HCT116 (cell line): ENCODE measurements at regions not wholly inside any gene's neighbourhood (a gene's known extent, or its start where the extent isn't known, plus 50 kb on each side); places are given as distances from the start of the nearest gene placed in this dataset.

ENCODE experiments used
- ATAC-seq: fragments of 200-7000 bp; cut with Tn5 transposase; 2 replicates; pipeline ENCODE4 v1.9.1; 2020; ENCODE audit warnings: mild to moderate bottlenecking, moderate library complexity
- BruUV-seq: library from RNA; stranded (reverse); fragments of 400-500 nt; replicated peaks from 2 replicates; lab custom pipeline; 2021; lab: Mats Ljungman, UMichigan
- CTCF ChIA-PET: fragments of 300-600 bp; sonication (Branson Sonifier 250); formaldehyde crosslinking; loops from one replicate; lab custom pipeline; 2021; ENCODE audit warnings: antibody characterized with exemption; lab: Charles Lee
- POLR2A ChIA-PET: fragments of 300-600, 350-600 bp; sonication (Branson Sonifier 250); formaldehyde crosslinking; loops from one replicate; lab custom pipeline; 2021; ENCODE audit warnings: antibody characterized with exemption; lab: Charles Lee
- RAD21 ChIA-PET, 2 experiments: fragments of 300-600 bp; sonication (Branson Sonifier 250); formaldehyde crosslinking; loops; one replicate each; lab custom pipeline; 2023; ENCODE audit warnings: low total read pairs in 2 of 2; ENCODE audit not compliant: uncharacterized antibody in 2 of 2, unreplicated experiment in 2 of 2, low non-redundant PET in 1 of 2; lab: Charles Lee
- DNase-seq: peaks from one replicate; pipeline ENCODE4 v3.0.0-alpha.2; 2010; ENCODE audit warnings: low read depth, low spot score
- H2AFZ ChIP-seq: fragments of 200-600 bp; shearing (Covaris generic), sonication (generic); 2 replicates; pipeline ENCODE4 v1.6.1; 2017; ENCODE audit warnings: low read depth, mixed run types, mixed read lengths, antibody characterized with exemption, low read length; ENCODE audit not compliant: poor library complexity, severe bottlenecking
- H3K27ac ChIP-seq: 2 replicates; pipeline ENCODE4 v1.5.1; 2012; ENCODE audit warnings: low read depth, low read length
- H3K27me3 ChIP-seq: fragments of 200-600 bp; sonication (generic); 2 replicates; pipeline ENCODE4 v1.6.1; 2016; ENCODE audit warnings: mixed run types, low read length, mixed read lengths; ENCODE audit not compliant: insufficient read depth
- H3K36me3 ChIP-seq, 2 experiments: fragments of 200-500 bp in 1 of 2; fragments of 200-600 bp in 1 of 2; sonication (Bioruptor generic) in 1 of 2; sonication (generic) in 1 of 2; 2 replicates each; pipeline versions ENCODE4 v1.5.1 to v1.6.1; 2014 to 2016; ENCODE audit warnings: low read length in 2 of 2, inconsistent platforms in 1 of 2, mixed read lengths in 1 of 2, mixed run types in 1 of 2; ENCODE audit not compliant: insufficient read depth in 2 of 2, control insufficient read depth in 1 of 2
- H3K4me1 ChIP-seq, 2 experiments: fragments of 200-600 bp in 1 of 2; sonication (generic) in 1 of 2; 2 replicates each; pipeline versions ENCODE4 v1.5.1 to v1.6.1; 2012 to 2017; ENCODE audit warnings: low read length in 2 of 2, inconsistent platforms in 1 of 2, mild to moderate bottlenecking in 1 of 2, mixed read lengths in 1 of 2, mixed run types in 1 of 2, moderate library complexity in 1 of 2; ENCODE audit not compliant: insufficient read depth in 2 of 2, control insufficient read depth in 1 of 2
- H3K4me2 ChIP-seq: fragments of 200-600 bp; sonication (generic); 2 replicates; pipeline ENCODE4 v1.6.1; 2017; ENCODE audit warnings: mixed run types, low read length, mixed read lengths
- H3K4me3 ChIP-seq, 2 experiments: fragments of 200-600 bp in 1 of 2; sonication (generic) in 1 of 2; replicated peaks in 1 of 2; 2 replicates each; pipeline ENCODE4 v1.5.1; 2011 to 2016; ENCODE audit warnings: low read length in 2 of 2, control low read depth in 1 of 2, low read depth in 1 of 2, mild to moderate bottlenecking in 1 of 2, mixed read lengths in 1 of 2, mixed run types in 1 of 2
- H3K79me2 ChIP-seq: fragments of 200-600 bp; sonication (generic); 2 replicates; pipeline ENCODE4 v1.6.1; 2017; ENCODE audit warnings: mild to moderate bottlenecking, mixed run types, low read length, moderate library complexity, mixed read lengths; ENCODE audit not compliant: insufficient read depth
- H3K9ac ChIP-seq: fragments of 200-600 bp; sonication (generic); 2 replicates; pipeline ENCODE4 v1.6.1; 2016; ENCODE audit warnings: low read length, mixed read lengths
- H3K9me2 ChIP-seq: fragments of 200-600 bp; sonication (generic), shearing (Covaris generic); 2 replicates; pipeline ENCODE4 v1.6.1; 2017; ENCODE audit warnings: mixed run types, mild to moderate bottlenecking, moderate library complexity; ENCODE audit not compliant: insufficient read depth
- H3K9me3 ChIP-seq, 2 experiments: fragments of 200-500 bp in 1 of 2; fragments of 200-600 bp in 1 of 2; sonication (Bioruptor generic) in 1 of 2; sonication (generic) in 1 of 2; 2 replicates each; pipeline ENCODE4 v1.6.1; 2014 to 2017; ENCODE audit warnings: low read length in 2 of 2, mixed read lengths in 2 of 2, inconsistent platforms in 1 of 2, low read depth in 1 of 2, mild to moderate bottlenecking in 1 of 2, mixed run types in 1 of 2, moderate library complexity in 1 of 2; ENCODE audit not compliant: control insufficient read depth in 1 of 2, insufficient read depth in 1 of 2
- H4K20me1 ChIP-seq: fragments of 200-600 bp; sonication (generic), shearing (Covaris generic); 2 replicates; pipeline ENCODE4 v1.6.1; 2017; ENCODE audit warnings: mixed run types, mild to moderate bottlenecking, moderate library complexity; ENCODE audit not compliant: insufficient read depth
- CBX3 ChIP-seq: IDR thresholded peaks from 2 replicates; pipeline ENCODE4 v1.6.1; 2012; ENCODE audit warnings: low read depth
- CEBPB ChIP-seq: IDR thresholded peaks from 2 replicates; pipeline ENCODE4 v1.6.1; 2012; ENCODE audit warnings: low read depth
- EGR1 ChIP-seq: IDR thresholded peaks from 2 replicates; pipeline ENCODE4 v1.6.1; 2012; ENCODE audit warnings: low read depth
- EZH2phosphoT487 ChIP-seq: fragments of 200-600 bp; IDR thresholded peaks from 2 replicates; pipeline ENCODE4 v1.6.1; 2018; ENCODE audit warnings: antibody characterized with exemption, borderline replicate concordance
- FOSL1 ChIP-seq: IDR thresholded peaks from 2 replicates; pipeline ENCODE4 v1.6.1; 2012; ENCODE audit warnings: low read depth
- POLR2A ChIP-seq: IDR thresholded peaks from 2 replicates; pipeline ENCODE4 v1.7.0; 2011; ENCODE audit warnings: borderline replicate concordance; ENCODE audit not compliant: insufficient read depth, insufficient read length; ENCODE audit errors: extremely low read depth
- POLR2AphosphoS5 ChIP-seq: IDR thresholded peaks from 2 replicates; pipeline ENCODE4 v1.6.1; 2011; ENCODE audit warnings: mild to moderate bottlenecking, low read depth, low read length, moderate library complexity
- SP1 ChIP-seq: IDR thresholded peaks from 2 replicates; pipeline ENCODE4 v1.6.1; 2012; ENCODE audit warnings: low read depth
- ZBTB33 ChIP-seq: IDR thresholded peaks from 2 replicates; pipeline ENCODE4 v1.6.1; 2011; ENCODE audit warnings: mild to moderate bottlenecking, low read length, moderate library complexity; ENCODE audit not compliant: insufficient replicate concordance; ENCODE audit errors: extremely low read depth
- ZNF274 ChIP-seq: fragments of 200-500 bp; sonication (Bioruptor generic); IDR thresholded peaks from 2 replicates; pipeline ENCODE4 v1.6.1; 2014; ENCODE audit warnings: mild to moderate bottlenecking, low read depth, low read length, inconsistent platforms
- intact Hi-C: fragments of 100-400 bp; cut with micrococcal nuclease; formaldehyde crosslinking; loops from 2 replicates; pipeline ENCODE4 v1.10.0; 2022
- TF ChIP-seq, protein P1 (sequence below): IDR thresholded peaks from 2 replicates; pipeline ENCODE4 v1.6.1; 2012

DNA sequence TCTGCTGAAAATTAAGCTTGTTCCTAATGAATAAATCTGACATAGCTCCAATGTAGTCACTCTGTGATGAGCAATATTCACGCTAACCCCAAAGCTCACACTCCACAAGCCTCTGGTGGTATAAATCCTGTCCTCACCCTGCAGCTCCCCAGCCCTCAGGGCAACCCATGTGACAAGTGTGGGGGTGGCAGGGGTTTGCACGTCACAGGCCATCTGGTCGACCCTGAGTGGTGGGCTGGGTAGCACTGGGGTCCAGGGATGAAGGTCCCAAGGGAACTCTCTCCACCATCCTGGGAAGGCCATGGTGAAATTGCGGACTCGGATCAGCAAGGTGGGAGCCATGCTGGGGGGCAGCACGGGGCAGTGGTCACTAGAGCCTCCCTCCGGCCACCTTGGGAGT, 100.0 kb upstream of the SOX1 start:
- ChIA-PET CTCF (no interaction called here), RAD21 (no interaction called here), POLR2A (no interaction called here)
- Histone ChIP-seq H3K27ac (no peak overlapping the region), H3K36me3 (no peaks in the 10 kb centered on the region), H3K4me2 (no peak overlapping the region), H2AFZ (no peak overlapping the region), H3K4me1 (no peaks in the 10 kb centered on the region), H3K27me3 (peaks cover 6% of the 10 kb centered on the region), H3K4me3 (no peak overlapping the region), H3K79me2 (no peaks in the 10 kb centered on the region), H3K9me2 (no peaks in the 10 kb centered on the region), H3K9me3 (no peaks in the 10 kb centered on the region), H3K9ac (no peak overlapping the region), H4K20me1 (no peaks in the 10 kb centered on the region)
- TF ChIP-seq, protein P1, sequence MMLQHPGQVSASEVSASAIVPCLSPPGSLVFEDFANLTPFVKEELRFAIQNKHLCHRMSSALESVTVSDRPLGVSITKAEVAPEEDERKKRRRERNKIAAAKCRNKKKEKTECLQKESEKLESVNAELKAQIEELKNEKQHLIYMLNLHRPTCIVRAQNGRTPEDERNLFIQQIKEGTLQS, result no peak
- no peak for TF ChIP-seq POLR2AphosphoS5
- no peak for TF ChIP-seq POLR2A
- TF ChIP-seq ZNF274, result no peak
- no peak for TF ChIP-seq CEBPB
- TF ChIP-seq FOSL1, result no peak
- no peak for TF ChIP-seq EZH2phosphoT487
- TF ChIP-seq CBX3, result no peak
- TF ChIP-seq EGR1, result no peak
- BruUV-seq, result no TSS peak
- no peak for DNase-seq
- ATAC-seq, result no peak
- intact Hi-C loops, result no loop called here

DNA sequence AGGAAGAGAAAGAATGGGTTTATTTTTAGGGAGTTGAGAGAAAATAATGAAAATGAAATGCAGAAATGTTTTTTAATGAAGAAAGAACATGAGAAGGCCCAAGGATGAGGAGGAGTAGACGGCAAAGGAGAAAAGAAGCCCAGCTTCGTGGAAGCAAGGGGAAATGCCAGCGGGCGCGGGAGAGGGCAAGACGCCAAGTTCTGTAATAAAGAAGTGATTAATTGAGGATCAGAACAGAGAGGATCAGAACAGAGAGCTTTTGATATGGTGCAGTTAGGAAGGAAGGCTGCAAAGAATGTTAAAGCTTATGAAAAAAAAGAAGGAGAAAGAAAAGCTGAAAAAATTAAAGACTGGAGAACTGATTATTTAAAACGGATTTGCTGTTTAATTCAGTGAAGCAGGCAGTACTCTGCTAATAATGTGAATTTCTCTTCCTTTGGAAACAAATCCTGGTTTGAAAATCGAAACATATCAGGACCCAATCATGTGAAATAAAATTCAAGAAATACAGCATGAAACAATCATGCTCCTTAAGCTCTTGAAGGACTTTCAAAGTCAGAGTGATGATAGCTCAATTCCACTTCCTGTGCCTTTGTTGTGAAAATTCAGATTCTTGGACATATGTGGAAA, 99.3 kb upstream of the SOX1 start:
- Histone ChIP-seq H3K27me3 (peaks cover 9% of the 10 kb centered on the region), H3K4me3 (no peak overlapping the region)
- intact Hi-C loops, result no loop called here
- TF ChIP-seq ZBTB33, result no peak
- TF ChIP-seq SP1, result no peak
- no peak for TF ChIP-seq POLR2A
- TF ChIP-seq, protein P1, result no peak
- TF ChIP-seq, all 23 proteins: peak for 0
- no peak for DNase-seq
- Histone ChIP-seq H3K9me2 (no peaks in the 10 kb centered on the region), H3K79me2 (no peaks in the 10 kb centered on the region), H3K36me3 (no peaks in the 10 kb centered on the region), H3K4me1 (no peaks in the 10 kb centered on the region), H3K9me3 (no peaks in the 10 kb centered on the region), H2AFZ (no peak overlapping the region), H3K27ac (no peak overlapping the region), H3K9ac (no peak overlapping the region), H3K4me2 (no peak overlapping the region), H4K20me1 (no peaks in the 10 kb centered on the region)
- no peak for ATAC-seq
- RAD21 ChIA-PET, result no interaction called here
- BruUV-seq, result no TSS peak
- CTCF ChIA-PET, result no interaction called here
- POLR2A ChIA-PET, result no interaction called here
